Lower leg skin (tissue), 3 donors: ENCODE measurements at regions not wholly inside any gene's neighbourhood (a gene's known extent, or its start where the extent isn't known, plus 50 kb on each side); places are given as distances from the start of the nearest gene placed in this dataset.

ENCODE experiments used
- POLR2A ChIP-seq, 2 donors: fragments of 450-650 bp; IDR thresholded peaks; one replicate each; pipeline ENCODE4 v1.6.1; 2016 to 2017; ENCODE audit warnings: antibody characterized with exemption in 2 of 2, mild to moderate bottlenecking in 1 of 2, moderate library complexity in 1 of 2
- TF ChIP-seq, protein P1 (sequence below), 3 donors: fragments of 450-650 bp; IDR thresholded peaks; one replicate each; pipeline ENCODE4 v1.5.1; 2016; ENCODE audit warnings: antibody characterized with exemption in 3 of 3, mild to moderate bottlenecking in 3 of 3, moderate library complexity in 2 of 3

GRCh38 chr12:17016116-17016864 lies 410.3 kb upstream of the LMO3 start:
- TF ChIP-seq POLR2A (IDR thresholded peaks at IDR 0.05) = no peak
- TF ChIP-seq, protein P1, sequence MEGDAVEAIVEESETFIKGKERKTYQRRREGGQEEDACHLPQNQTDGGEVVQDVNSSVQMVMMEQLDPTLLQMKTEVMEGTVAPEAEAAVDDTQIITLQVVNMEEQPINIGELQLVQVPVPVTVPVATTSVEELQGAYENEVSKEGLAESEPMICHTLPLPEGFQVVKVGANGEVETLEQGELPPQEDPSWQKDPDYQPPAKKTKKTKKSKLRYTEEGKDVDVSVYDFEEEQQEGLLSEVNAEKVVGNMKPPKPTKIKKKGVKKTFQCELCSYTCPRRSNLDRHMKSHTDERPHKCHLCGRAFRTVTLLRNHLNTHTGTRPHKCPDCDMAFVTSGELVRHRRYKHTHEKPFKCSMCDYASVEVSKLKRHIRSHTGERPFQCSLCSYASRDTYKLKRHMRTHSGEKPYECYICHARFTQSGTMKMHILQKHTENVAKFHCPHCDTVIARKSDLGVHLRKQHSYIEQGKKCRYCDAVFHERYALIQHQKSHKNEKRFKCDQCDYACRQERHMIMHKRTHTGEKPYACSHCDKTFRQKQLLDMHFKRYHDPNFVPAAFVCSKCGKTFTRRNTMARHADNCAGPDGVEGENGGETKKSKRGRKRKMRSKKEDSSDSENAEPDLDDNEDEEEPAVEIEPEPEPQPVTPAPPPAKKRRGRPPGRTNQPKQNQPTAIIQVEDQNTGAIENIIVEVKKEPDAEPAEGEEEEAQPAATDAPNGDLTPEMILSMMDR (IDR thresholded peaks at IDR 0.05) = no peak
